A549 (cell line): ENCODE measurements at regions not wholly inside any gene's neighbourhood (a gene's known extent, or its start where the extent isn't known, plus 50 kb on each side); places are given as distances from the start of the nearest gene placed in this dataset.

Experiments used
- BHLHE40 ChIP-seq: IDR thresholded peaks from 2 replicates; pipeline ENCODE4 v1.6.1; 2012; ENCODE audit warnings: low read depth, low read length, inconsistent platforms
- CHD2 ChIP-seq: fragments of 150-350 bp; IDR thresholded peaks from 2 replicates; pipeline ENCODE4 v1.6.1; 2014; ENCODE audit warnings: low read length; ENCODE audit not compliant: partially characterized antibody
- CTCF ChIP-seq: fragments of >200 bp; sonication (Bioruptor Twin); formaldehyde crosslinking; IDR thresholded peaks from 3 replicates; pipeline ENCODE4 v1.5.1; 2016
- E2F6 ChIP-seq: IDR thresholded peaks from 2 replicates; pipeline ENCODE4 v1.6.1; 2012; ENCODE audit warnings: low read depth, borderline replicate concordance
- ELK1 ChIP-seq: fragments of 150-350 bp; IDR thresholded peaks from 2 replicates; pipeline ENCODE4 v1.6.1; 2014; ENCODE audit warnings: low read depth, mild to moderate bottlenecking, low read length
- EP300 ChIP-seq, 2 experiments: fragments of >200 bp; sonication (Bioruptor Twin); formaldehyde crosslinking; IDR thresholded peaks; 2 replicates in 1 of 2; 3 replicates in 1 of 2; pipeline ENCODE4 v1.6.1; 2016 to 2017
- ESRRA ChIP-seq: fragments of 150-350 bp; IDR thresholded peaks from 2 replicates; pipeline ENCODE4 v1.6.1; 2014; ENCODE audit warnings: mild to moderate bottlenecking, low read length, borderline replicate concordance
- JUN ChIP-seq, 2 experiments: fragments of >200 bp; sonication (Bioruptor Twin); formaldehyde crosslinking; IDR thresholded peaks; 2 replicates in 1 of 2; 3 replicates in 1 of 2; pipeline ENCODE4 v1.6.1; 2016 to 2017
- NR3C1 ChIP-seq: fragments of >200 bp; sonication (Bioruptor Twin); formaldehyde crosslinking; IDR thresholded peaks from 3 replicates; pipeline ENCODE4 v1.6.1; 2017
- POLR2A ChIP-seq: IDR thresholded peaks from 2 replicates; pipeline ENCODE4 v1.6.1; 2012; ENCODE audit warnings: mild to moderate bottlenecking, low read length
- RAD21 ChIP-seq, 2 experiments: fragments of >200 bp in 1 of 2; sonication (Bioruptor Twin) in 1 of 2; formaldehyde crosslinking in 1 of 2; IDR thresholded peaks in 1 of 2; conservative IDR thresholded peaks in 1 of 2; 2 replicates in 1 of 2; 3 replicates in 1 of 2; pipeline ENCODE4 v1.6.1; 2012 to 2018; ENCODE audit warnings: inconsistent platforms in 1 of 2
- RFX5 ChIP-seq: fragments of 450-650 bp; IDR thresholded peaks from 2 replicates; pipeline ENCODE4 v1.7.1; 2014; ENCODE audit warnings: antibody characterized with exemption, mild to moderate bottlenecking, moderate library complexity
- SREBF2 ChIP-seq: fragments of 450-650 bp; IDR thresholded peaks from 2 replicates; pipeline ENCODE4 v1.6.1; 2014; ENCODE audit warnings: mild to moderate bottlenecking, moderate library complexity
- USF2 ChIP-seq: fragments of 450-650 bp; IDR thresholded peaks from 2 replicates; pipeline ENCODE4 v1.6.1; 2014; ENCODE audit warnings: antibody characterized with exemption

- TF ChIP-seq CTCF (no peak), RAD21 (conservative IDR thresholded peaks at IDR 0.05 in 1 of 2, IDR thresholded peaks at IDR 0.05 in 1 of 2) (no peak), SREBF2 (no peak), NR3C1 (no peak), POLR2A (no peak), RFX5 (no peak), E2F6 (no peak), ESRRA (no peak), USF2 (no peak), ELK1 (no peak), CHD2 (no peak), EP300 (IDR thresholded peaks at IDR 0.05) (no peak), BHLHE40 (no peak), JUN (IDR thresholded peaks at IDR 0.05) (no peak)
These were observed 76.7 kb upstream of the VKORC1L1 start for GRCh38 chr7:65796205-65796604.
